ENCODE measurements at regions not wholly inside any gene's neighbourhood (a gene's known extent, or its start where the extent isn't known, plus 50 kb on each side); places are given as distances from the start of the nearest gene placed in this dataset.

DNA sequence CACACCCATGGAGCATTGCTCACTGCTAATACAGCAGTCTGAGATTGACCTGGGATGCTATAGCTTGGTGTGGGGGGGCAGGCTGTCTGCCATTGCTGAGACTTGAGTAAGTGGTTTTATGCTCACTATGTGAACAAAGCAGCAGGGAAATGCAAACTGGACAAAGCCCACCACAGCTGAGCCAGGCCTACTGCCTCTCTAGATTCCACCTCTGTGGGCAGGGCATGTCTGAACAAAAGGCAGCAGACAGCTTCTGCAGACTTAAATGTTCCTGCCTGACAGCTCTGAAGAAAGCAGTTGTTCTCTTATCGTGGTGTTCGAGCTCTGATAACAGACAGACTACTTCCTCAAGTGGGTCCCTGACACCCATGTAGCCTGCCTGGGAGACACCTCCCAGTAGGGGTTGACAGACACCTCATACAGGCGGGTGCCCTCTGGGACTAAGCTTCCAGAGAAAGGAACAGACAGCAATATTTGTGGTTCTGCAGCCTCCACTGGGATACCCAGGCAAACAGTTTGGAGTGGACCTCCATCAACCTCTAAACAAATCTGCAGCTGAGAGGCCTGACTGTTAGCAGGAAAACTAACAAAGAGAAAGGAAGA, 2204.8 kb downstream of the TP53TG3F start:
- ChIA-PET CTCF (no interaction called here), POLR2A (ENCODE audit: low non-redundant PET) (no interaction called here)
- TF ChIP-seq, protein P1, sequence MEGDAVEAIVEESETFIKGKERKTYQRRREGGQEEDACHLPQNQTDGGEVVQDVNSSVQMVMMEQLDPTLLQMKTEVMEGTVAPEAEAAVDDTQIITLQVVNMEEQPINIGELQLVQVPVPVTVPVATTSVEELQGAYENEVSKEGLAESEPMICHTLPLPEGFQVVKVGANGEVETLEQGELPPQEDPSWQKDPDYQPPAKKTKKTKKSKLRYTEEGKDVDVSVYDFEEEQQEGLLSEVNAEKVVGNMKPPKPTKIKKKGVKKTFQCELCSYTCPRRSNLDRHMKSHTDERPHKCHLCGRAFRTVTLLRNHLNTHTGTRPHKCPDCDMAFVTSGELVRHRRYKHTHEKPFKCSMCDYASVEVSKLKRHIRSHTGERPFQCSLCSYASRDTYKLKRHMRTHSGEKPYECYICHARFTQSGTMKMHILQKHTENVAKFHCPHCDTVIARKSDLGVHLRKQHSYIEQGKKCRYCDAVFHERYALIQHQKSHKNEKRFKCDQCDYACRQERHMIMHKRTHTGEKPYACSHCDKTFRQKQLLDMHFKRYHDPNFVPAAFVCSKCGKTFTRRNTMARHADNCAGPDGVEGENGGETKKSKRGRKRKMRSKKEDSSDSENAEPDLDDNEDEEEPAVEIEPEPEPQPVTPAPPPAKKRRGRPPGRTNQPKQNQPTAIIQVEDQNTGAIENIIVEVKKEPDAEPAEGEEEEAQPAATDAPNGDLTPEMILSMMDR (conservative IDR thresholded peaks at IDR 0.05; ENCODE audit: low read depth): no peak
- H3K27ac ChIP-seq: no peak overlapping the region
- no peak for DNase-seq (ENCODE audit: low spot score)

DNA sequence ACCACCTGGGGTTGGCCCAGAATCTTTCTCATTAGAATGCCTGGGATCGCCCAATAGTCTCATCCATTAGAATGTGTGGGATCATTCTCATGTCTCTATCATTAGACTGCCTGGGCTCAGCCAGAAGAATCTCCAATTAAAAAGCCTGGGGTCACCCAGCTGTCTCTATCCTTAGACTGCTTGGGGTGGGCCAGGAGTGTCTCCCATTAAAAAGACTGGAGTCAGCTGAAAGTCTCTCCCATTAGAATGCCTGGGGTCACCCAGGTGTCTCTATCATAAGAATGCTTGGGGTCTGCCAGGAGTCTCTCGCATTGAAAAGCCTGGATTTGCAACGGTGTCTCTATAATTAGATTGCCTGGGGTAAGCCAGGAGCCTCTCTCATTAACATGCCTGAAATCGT, 2225.7 kb downstream of the TP53TG3F start:
- TF ChIP-seq, protein P1 (conservative IDR thresholded peaks at IDR 0.05; ENCODE audit: low read depth): no peak
- ChIA-PET CTCF (no interaction called here), POLR2A (ENCODE audit: low non-redundant PET) (no interaction called here)
- no peak overlapping the region for H3K27ac ChIP-seq
- DNase-seq (ENCODE audit: low spot score): no peak

DNA sequence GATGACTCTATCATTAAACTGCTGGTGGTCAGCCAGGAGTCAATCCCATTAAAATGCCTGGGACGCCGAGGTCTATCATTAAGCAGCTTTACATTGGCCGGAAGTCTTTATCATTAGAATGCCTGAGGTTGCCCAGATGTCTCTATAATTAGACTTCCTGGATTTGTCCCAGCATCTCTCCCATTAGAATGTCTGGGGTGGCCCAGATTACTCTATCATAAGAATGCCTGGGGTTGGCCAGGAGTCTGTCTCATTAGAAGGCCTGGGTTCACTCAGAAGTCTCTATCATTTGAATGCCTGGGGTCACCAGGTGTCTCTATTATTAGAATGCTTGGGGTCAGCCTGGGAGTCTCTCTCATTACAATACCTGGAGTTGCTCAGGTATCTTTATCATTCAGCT, 2227.2 kb downstream of the TP53TG3F start:
- CTCF ChIA-PET: no interaction called here
- no peak overlapping the region for H3K27ac ChIP-seq
- DNase-seq (ENCODE audit: low spot score): no peak
- TF ChIP-seq, protein P1 (conservative IDR thresholded peaks at IDR 0.05; ENCODE audit: low read depth): no peak
- POLR2A ChIA-PET (ENCODE audit: low non-redundant PET): no interaction called here

DNA sequence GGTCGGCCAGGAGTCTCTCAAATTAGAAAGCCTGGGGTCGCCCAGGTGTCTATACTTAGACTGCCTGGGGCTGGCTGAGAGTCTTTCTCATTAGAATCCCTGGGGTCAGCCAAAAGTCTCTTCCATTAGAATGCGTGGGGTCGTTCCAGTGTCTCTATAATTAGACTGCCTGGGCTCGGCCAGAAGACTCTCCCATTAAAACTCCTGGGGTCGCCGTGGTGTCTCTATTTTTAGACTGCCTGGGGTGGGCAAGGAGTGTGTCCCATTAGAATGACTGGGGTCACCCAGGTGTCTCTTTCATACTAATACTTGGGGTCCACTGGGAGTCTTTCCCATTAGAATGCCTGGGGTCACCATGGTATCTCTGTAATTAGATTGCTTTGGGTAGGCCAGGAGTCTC, 2227.7 kb downstream of the TP53TG3F start:
- no peak overlapping the region for H3K27ac ChIP-seq
- TF ChIP-seq, protein P1 (conservative IDR thresholded peaks at IDR 0.05; ENCODE audit: low read depth): no peak
- CTCF ChIA-PET: no interaction called here
- POLR2A ChIA-PET (ENCODE audit: low non-redundant PET): no interaction called here
- no peak for DNase-seq (ENCODE audit: low spot score)

DNA sequence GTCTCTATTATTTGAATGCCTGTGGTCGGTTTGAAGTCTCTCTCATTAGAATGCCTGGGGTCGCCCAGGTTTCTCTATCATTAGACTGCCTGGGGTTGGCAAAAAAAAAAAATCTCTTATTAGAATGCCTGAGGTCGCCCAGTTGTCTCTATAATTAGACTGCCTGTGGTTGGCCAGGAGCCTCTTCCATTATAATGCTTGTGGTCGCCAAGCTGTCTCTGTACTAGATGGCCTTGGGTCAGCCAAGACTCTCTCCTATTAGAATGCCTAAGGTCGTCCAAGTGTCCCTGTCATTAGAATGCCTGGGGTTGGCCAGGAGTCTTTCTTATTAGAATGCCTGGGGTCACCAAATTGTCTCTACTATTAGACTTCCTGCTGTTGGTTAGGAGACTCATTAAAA, 2228.4 kb downstream of the TP53TG3F start:
- ChIA-PET POLR2A (ENCODE audit: low non-redundant PET) (no interaction called here), CTCF (no interaction called here)
- DNase-seq (ENCODE audit: low spot score): no peak
- TF ChIP-seq, protein P1 (conservative IDR thresholded peaks at IDR 0.05; ENCODE audit: low read depth): no peak
- H3K27ac ChIP-seq: no peak overlapping the region

DNA sequence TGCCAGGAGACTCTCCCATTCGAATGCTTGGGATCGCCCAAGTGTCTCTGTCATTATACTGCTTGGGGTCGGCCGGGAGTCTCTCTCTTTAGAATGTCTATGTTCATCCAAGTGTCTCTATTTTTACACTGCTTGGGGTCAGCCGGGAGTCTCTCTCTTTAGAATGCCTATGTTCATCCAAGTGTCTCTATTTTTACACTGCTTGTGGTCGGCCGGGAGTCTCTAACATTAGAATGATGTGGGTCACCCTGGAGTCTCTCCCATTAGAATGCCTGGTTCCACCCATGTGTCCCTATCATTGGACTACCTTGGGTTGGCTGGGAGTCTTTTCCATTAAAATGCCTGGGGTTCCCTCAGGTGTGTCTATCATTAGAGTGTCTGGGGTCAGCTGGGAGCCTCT, 2230.4 kb downstream of the TP53TG3F start:
- TF ChIP-seq, protein P1 (conservative IDR thresholded peaks at IDR 0.05; ENCODE audit: low read depth): no peak
- no peak for DNase-seq (ENCODE audit: low spot score)
- H3K27ac ChIP-seq: no peak overlapping the region
- ChIA-PET POLR2A (ENCODE audit: low non-redundant PET) (no interaction called here), CTCF (no interaction called here)

DNA sequence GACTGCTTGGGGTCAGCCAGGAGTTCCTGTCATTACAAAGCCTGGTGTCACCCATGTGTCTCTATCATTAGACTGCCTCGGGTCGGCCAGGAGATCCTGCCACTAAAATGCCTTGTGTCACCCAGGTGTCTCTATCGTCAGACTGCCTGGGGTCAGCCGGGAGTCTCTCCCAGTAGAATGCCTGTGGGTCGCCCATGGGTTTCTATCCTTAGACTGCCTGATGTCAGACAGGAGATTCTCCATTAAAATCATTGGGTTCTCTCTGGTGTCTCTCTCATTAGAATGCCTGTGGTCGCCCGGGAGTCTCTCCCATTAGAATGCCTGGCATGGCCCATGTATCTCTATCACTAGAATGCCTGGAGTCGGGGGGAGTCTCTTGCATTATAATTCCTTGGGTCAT, 2231.0 kb downstream of the TP53TG3F start:
- CTCF ChIA-PET: no interaction called here
- H3K27ac ChIP-seq: no peak overlapping the region
- no peak for DNase-seq (ENCODE audit: low spot score)
- TF ChIP-seq, protein P1 (conservative IDR thresholded peaks at IDR 0.05; ENCODE audit: low read depth): no peak
- POLR2A ChIA-PET (ENCODE audit: low non-redundant PET): no interaction called here

Data from RWPE1 (cell line).